ENCODE measurements at regions not wholly inside any gene's neighbourhood (a gene's known extent, or its start where the extent isn't known, plus 50 kb on each side); places are given as distances from the start of the nearest gene placed in this dataset.
"Not testable (repeated sequence)": the region's sequence is repeated elsewhere in the genome, so short reads cannot be mapped to it uniquely, and the experiment has no call there.

GRCh38 chr2:195238379-195238778 lies 418.6 kb upstream of the SLC39A10 start:
- DNase-seq (ENCODE audit: low read depth in 1 of 2, low spot score in 1 of 2) = no peak
- no peak for TF ChIP-seq CTCF (IDR thresholded peaks at IDR 0.05; ENCODE audit: low read depth, low read length)
- no peaks in the 10 kb centered on the region for H3K36me3 ChIP-seq
- no peaks in the 10 kb centered on the region for H3K9me3 ChIP-seq (ENCODE audit: low read depth)
- no peaks in the 10 kb centered on the region for H3K27me3 ChIP-seq
- H3K4me1 ChIP-seq (ENCODE audit: low read depth) = no peaks in the 10 kb centered on the region
- H3K27ac ChIP-seq = no peak overlapping the region
- no peak overlapping the region for H3K4me3 ChIP-seq

- H3K27ac ChIP-seq; H3K27me3 ChIP-seq; H3K4me1 ChIP-seq (ENCODE audit: low read depth); DNase-seq (ENCODE audit: low read depth in 1 of 2, low spot score in 1 of 2); H3K9me3 ChIP-seq (ENCODE audit: low read depth); H3K4me3 ChIP-seq; H3K36me3 ChIP-seq: not testable (repeated sequence)
Measured at GRCh38 chr2:195228547-195228946, 428.5 kb upstream of the SLC39A10 start.

- no peak overlapping the region for H3K27ac ChIP-seq
- DNase-seq (ENCODE audit: low read depth in 1 of 2, low spot score in 1 of 2) = no peak
- no peak overlapping the region for H3K4me3 ChIP-seq
- no peak for TF ChIP-seq CTCF (IDR thresholded peaks at IDR 0.05; ENCODE audit: low read depth, low read length)
- no peaks in the 10 kb centered on the region for H3K36me3 ChIP-seq
- no peaks in the 10 kb centered on the region for H3K9me3 ChIP-seq (ENCODE audit: low read depth)
- H3K4me1 ChIP-seq (ENCODE audit: low read depth) = no peaks in the 10 kb centered on the region
- no peaks in the 10 kb centered on the region for H3K27me3 ChIP-seq
Measured at GRCh38 chr2:195214072-195214471, 443.0 kb upstream of the SLC39A10 start.

DNA sequence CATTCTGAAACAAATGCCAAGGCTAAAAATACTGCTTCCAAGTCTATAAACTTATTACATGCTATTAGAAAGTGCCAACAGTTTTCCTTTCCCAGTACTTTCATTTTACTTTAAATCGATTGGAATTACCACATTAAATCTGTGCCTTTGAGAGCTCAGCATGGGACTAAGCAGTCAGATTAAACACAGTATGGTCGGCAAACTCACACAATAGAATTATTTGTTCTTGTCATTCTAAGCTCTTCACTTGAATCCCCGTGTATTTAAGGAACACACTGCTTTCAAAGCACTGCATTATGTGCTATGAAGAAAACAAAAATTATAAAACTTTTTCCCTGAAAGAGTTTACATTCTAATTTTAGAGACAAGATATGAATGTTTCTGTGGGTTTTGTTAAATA lies 444.4 kb upstream of the SLC39A10 start:
- H3K4me1 ChIP-seq (ENCODE audit: low read depth) = no peaks in the 10 kb centered on the region
- no peaks in the 10 kb centered on the region for H3K27me3 ChIP-seq
- no peaks in the 10 kb centered on the region for H3K36me3 ChIP-seq
- no peaks in the 10 kb centered on the region for H3K9me3 ChIP-seq (ENCODE audit: low read depth)
- no peak overlapping the region for H3K27ac ChIP-seq
- no peak overlapping the region for H3K4me3 ChIP-seq
- DNase-seq (ENCODE audit: low read depth in 1 of 2, low spot score in 1 of 2) = no peak
- TF ChIP-seq CTCF (IDR thresholded peaks at IDR 0.05; ENCODE audit: low read depth, low read length) = no peak

DNA sequence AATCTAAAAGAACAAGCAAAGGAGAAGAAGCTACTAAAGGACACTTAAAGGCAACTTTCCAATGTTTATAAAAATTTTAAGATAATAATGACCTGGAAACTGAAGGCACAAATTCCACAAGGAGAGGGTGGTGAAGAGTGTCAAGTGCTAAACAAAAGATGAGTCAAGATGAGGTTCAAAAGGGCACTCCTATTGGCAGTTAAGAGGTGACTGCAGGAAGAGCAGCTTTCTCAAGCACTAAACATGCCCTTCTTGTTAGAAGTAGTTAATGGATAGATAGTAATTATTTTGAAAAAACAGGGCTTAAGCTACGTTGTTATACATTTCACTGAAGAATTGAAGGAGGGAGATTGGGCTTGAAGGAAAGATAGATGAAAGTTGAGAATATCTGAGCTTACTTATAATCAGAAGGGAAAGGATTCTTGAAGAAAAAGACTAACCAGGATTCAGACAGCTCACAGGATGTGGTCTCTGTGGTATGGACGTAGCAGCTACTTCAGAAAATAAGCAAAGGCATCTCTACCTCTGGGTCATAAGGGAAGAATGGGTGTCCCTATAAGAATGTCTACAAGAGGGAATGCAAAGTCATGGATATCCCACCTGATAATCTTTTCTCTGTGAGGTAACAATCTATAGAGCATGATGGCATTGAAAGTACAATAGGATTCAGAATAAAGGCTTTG lies 454.7 kb upstream of the SLC39A10 start:
- H3K27ac ChIP-seq = no peak overlapping the region
- no peaks in the 10 kb centered on the region for H3K36me3 ChIP-seq
- no peak for DNase-seq (ENCODE audit: low read depth in 1 of 2, low spot score in 1 of 2)
- H3K9me3 ChIP-seq (ENCODE audit: low read depth) = no peaks in the 10 kb centered on the region
- TF ChIP-seq CTCF (IDR thresholded peaks at IDR 0.05; ENCODE audit: low read depth, low read length) = no peak
- no peaks in the 10 kb centered on the region for H3K4me1 ChIP-seq (ENCODE audit: low read depth)
- H3K27me3 ChIP-seq = no peaks in the 10 kb centered on the region
- H3K4me3 ChIP-seq = no peak overlapping the region

- Histone ChIP-seq H3K27ac (no peak overlapping the region), H3K4me3 (no peak overlapping the region), H3K4me1 (ENCODE audit: low read depth) (no peaks in the 10 kb centered on the region), H3K9me3 (ENCODE audit: low read depth) (no peaks in the 10 kb centered on the region), H3K36me3 (no peaks in the 10 kb centered on the region), H3K27me3 (no peaks in the 10 kb centered on the region)
- no peak for DNase-seq (ENCODE audit: low read depth in 1 of 2, low spot score in 1 of 2)
- no peak for TF ChIP-seq CTCF (IDR thresholded peaks at IDR 0.05; ENCODE audit: low read depth, low read length)
Measured at GRCh38 chr2:195199864-195200263, 457.2 kb upstream of the SLC39A10 start.
